ENCODE measurements at regions not wholly inside any gene's neighbourhood (a gene's known extent, or its start where the extent isn't known, plus 50 kb on each side); places are given as distances from the start of the nearest gene placed in this dataset.

- no peak for DNase-seq (ENCODE audit: low read depth, low spot score)
Observed at GRCh38 chr2:6545795-6546194, 319.9 kb downstream of the CMPK2 start.

More at GRCh38 chr2:6545795-6546194, 319.9 kb downstream of the CMPK2 start:
- no peaks in the 10 kb centered on the region; a peak in 1 of 4 replicates for H3K36me3 ChIP-seq (ENCODE audit: control insufficient read depth in 1 of 2, insufficient read depth in 2 of 2, low read length in 2 of 2)
- TF ChIP-seq POLR2AphosphoS5 (IDR thresholded peaks at IDR 0.05; ENCODE audit: low read depth, low read length) (no peak), CBX3 (IDR thresholded peaks at IDR 0.05; ENCODE audit: low read depth) (no peak), FOSL1 (IDR thresholded peaks at IDR 0.05; ENCODE audit: low read depth) (no peak), SIN3A (IDR thresholded peaks at IDR 0.05; ENCODE audit: low read depth) (no peak), ZFX (IDR thresholded peaks at IDR 0.05) (no peak), EGR1 (IDR thresholded peaks at IDR 0.05; ENCODE audit: low read depth) (no peak), EZH2phosphoT487 (IDR thresholded peaks at IDR 0.05; ENCODE audit: borderline replicate concordance) (no peak), CEBPB (IDR thresholded peaks at IDR 0.05; ENCODE audit: low read depth) (no peak), MAX (IDR thresholded peaks at IDR 0.05) (no peak), ZNF274 (IDR thresholded peaks at IDR 0.05; ENCODE audit: low read depth, low read length) (no peak), POLR2A (IDR thresholded peaks at IDR 0.05; ENCODE audit: borderline replicate concordance, extremely low read depth, insufficient read depth, insufficient read length) (no peak), SRF (IDR thresholded peaks at IDR 0.05; ENCODE audit: low read depth) (no peak), YY1 (IDR thresholded peaks at IDR 0.05; ENCODE audit: extremely low read depth, insufficient replicate concordance, low read depth, low read length) (no peak), ATF3 (IDR thresholded peaks at IDR 0.05) (no peak), JUND (IDR thresholded peaks at IDR 0.05) (no peak)
- TF ChIP-seq, protein P1, sequence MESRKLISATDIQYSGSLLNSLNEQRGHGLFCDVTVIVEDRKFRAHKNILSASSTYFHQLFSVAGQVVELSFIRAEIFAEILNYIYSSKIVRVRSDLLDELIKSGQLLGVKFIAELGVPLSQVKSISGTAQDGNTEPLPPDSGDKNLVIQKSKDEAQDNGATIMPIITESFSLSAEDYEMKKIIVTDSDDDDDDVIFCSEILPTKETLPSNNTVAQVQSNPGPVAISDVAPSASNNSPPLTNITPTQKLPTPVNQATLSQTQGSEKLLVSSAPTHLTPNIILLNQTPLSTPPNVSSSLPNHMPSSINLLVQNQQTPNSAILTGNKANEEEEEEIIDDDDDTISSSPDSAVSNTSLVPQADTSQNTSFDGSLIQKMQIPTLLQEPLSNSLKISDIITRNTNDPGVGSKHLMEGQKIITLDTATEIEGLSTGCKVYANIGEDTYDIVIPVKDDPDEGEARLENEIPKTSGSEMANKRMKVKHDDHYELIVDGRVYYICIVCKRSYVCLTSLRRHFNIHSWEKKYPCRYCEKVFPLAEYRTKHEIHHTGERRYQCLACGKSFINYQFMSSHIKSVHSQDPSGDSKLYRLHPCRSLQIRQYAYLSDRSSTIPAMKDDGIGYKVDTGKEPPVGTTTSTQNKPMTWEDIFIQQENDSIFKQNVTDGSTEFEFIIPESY (IDR thresholded peaks at IDR 0.05; ENCODE audit: extremely low read depth, insufficient replicate concordance, low read length): no peak
- TF ChIP-seq, protein P2, sequence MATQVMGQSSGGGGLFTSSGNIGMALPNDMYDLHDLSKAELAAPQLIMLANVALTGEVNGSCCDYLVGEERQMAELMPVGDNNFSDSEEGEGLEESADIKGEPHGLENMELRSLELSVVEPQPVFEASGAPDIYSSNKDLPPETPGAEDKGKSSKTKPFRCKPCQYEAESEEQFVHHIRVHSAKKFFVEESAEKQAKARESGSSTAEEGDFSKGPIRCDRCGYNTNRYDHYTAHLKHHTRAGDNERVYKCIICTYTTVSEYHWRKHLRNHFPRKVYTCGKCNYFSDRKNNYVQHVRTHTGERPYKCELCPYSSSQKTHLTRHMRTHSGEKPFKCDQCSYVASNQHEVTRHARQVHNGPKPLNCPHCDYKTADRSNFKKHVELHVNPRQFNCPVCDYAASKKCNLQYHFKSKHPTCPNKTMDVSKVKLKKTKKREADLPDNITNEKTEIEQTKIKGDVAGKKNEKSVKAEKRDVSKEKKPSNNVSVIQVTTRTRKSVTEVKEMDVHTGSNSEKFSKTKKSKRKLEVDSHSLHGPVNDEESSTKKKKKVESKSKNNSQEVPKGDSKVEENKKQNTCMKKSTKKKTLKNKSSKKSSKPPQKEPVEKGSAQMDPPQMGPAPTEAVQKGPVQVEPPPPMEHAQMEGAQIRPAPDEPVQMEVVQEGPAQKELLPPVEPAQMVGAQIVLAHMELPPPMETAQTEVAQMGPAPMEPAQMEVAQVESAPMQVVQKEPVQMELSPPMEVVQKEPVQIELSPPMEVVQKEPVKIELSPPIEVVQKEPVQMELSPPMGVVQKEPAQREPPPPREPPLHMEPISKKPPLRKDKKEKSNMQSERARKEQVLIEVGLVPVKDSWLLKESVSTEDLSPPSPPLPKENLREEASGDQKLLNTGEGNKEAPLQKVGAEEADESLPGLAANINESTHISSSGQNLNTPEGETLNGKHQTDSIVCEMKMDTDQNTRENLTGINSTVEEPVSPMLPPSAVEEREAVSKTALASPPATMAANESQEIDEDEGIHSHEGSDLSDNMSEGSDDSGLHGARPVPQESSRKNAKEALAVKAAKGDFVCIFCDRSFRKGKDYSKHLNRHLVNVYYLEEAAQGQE (IDR thresholded peaks at IDR 0.05; ENCODE audit: low read depth): no peak
- TF ChIP-seq, protein P3, sequence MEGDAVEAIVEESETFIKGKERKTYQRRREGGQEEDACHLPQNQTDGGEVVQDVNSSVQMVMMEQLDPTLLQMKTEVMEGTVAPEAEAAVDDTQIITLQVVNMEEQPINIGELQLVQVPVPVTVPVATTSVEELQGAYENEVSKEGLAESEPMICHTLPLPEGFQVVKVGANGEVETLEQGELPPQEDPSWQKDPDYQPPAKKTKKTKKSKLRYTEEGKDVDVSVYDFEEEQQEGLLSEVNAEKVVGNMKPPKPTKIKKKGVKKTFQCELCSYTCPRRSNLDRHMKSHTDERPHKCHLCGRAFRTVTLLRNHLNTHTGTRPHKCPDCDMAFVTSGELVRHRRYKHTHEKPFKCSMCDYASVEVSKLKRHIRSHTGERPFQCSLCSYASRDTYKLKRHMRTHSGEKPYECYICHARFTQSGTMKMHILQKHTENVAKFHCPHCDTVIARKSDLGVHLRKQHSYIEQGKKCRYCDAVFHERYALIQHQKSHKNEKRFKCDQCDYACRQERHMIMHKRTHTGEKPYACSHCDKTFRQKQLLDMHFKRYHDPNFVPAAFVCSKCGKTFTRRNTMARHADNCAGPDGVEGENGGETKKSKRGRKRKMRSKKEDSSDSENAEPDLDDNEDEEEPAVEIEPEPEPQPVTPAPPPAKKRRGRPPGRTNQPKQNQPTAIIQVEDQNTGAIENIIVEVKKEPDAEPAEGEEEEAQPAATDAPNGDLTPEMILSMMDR (IDR thresholded peaks at IDR 0.05 in 2 of 3, conservative IDR thresholded peaks at IDR 0.05 in 1 of 3; ENCODE audit: borderline replicate concordance in 1 of 3, insufficient read depth in 1 of 3, low read depth in 2 of 3, low read length in 2 of 3): no peak
- no peaks in the 10 kb centered on the region for H3K27me3 ChIP-seq (ENCODE audit: insufficient read depth, low read length)
- BruUV-seq (replicated peaks): no TSS peak
- H3K4me3 ChIP-seq (replicated peaks in 1 of 2; ENCODE audit: low read depth in 1 of 2, low read length in 2 of 2): no peak overlapping the region
- no peak for ATAC-seq
- no peaks in the 10 kb centered on the region for H4K20me1 ChIP-seq (ENCODE audit: insufficient read depth)
- H3K79me2 ChIP-seq (ENCODE audit: insufficient read depth, low read length): no peaks in the 10 kb centered on the region
- H3K27ac ChIP-seq (ENCODE audit: low read depth, low read length): no peak overlapping the region
- H3K9me2 ChIP-seq (ENCODE audit: insufficient read depth): no peaks in the 10 kb centered on the region
- CTCF ChIA-PET: no interaction called here
- H3K4me1 ChIP-seq (ENCODE audit: control insufficient read depth in 1 of 2, insufficient read depth in 2 of 2, low read length in 2 of 2): no peaks in the 10 kb centered on the region
- POLR2A ChIA-PET: no interaction called here
- peaks cover 0 to 6% of the 10 kb centered on the region in 2 experiments; a peak in 2 of 4 replicates for H3K9me3 ChIP-seq (ENCODE audit: control insufficient read depth in 1 of 2, insufficient read depth in 1 of 2, low read depth in 1 of 2, low read length in 2 of 2)
- intact Hi-C loops (cut with micrococcal nuclease): no loop called here
- RAD21 ChIA-PET (ENCODE audit: low non-redundant PET in 1 of 2, low total read pairs in 2 of 2, uncharacterized antibody in 2 of 2, unreplicated experiment in 2 of 2): no interaction called here
- no peak overlapping the region for H3K9ac ChIP-seq (ENCODE audit: low read length)
- no peak overlapping the region for H3K4me2 ChIP-seq (ENCODE audit: low read length)
- no peak overlapping the region for H2AFZ ChIP-seq (ENCODE audit: low read depth, low read length, poor library complexity, severe bottlenecking)

All from HCT116 (cell line).